Osteoblast (primary cell): ENCODE measurements at regions not wholly inside any gene's neighbourhood (a gene's known extent, or its start where the extent isn't known, plus 50 kb on each side); places are given as distances from the start of the nearest gene placed in this dataset.

Experiments
- DNase-seq: peaks from one replicate; pipeline ENCODE4 v3.0.0; 2011; ENCODE audit warnings: low spot score, mixed read lengths; ENCODE audit not compliant: insufficient read length; ENCODE audit errors: missing footprints
- H2AFZ ChIP-seq: 2 replicates; pipeline ENCODE4 v1.6.0; 2011; ENCODE audit warnings: mild to moderate bottlenecking, low read length
- H3K27ac ChIP-seq: 2 replicates; pipeline ENCODE4 v1.5.1; 2011; ENCODE audit warnings: mild to moderate bottlenecking, low read depth, low read length, moderate library complexity
- H3K27me3 ChIP-seq: 2 replicates; pipeline ENCODE4 v1.6.0; 2012; ENCODE audit warnings: mild to moderate bottlenecking, control low read depth, inconsistent platforms, low read length, moderate library complexity; ENCODE audit not compliant: insufficient read depth
- H3K36me3 ChIP-seq: 2 replicates; pipeline ENCODE4 v1.5.1; 2011; ENCODE audit warnings: mild to moderate bottlenecking, low read length, control low read depth, moderate library complexity; ENCODE audit not compliant: insufficient read depth
- H3K4me1 ChIP-seq: 2 replicates; pipeline ENCODE4 v1.5.1; 2011; ENCODE audit warnings: mild to moderate bottlenecking, low read length, control low read depth, moderate library complexity; ENCODE audit not compliant: insufficient read depth
- H3K4me2 ChIP-seq: 2 replicates; pipeline ENCODE4 v1.6.0; 2011; ENCODE audit warnings: mild to moderate bottlenecking, low read length; ENCODE audit not compliant: insufficient read depth
- H3K4me3 ChIP-seq: fragments of 200-600 bp; sonication (generic); 3 replicates; pipeline ENCODE4 v1.5.1; 2012; ENCODE audit warnings: mild to moderate bottlenecking, low read length, inconsistent platforms; ENCODE audit not compliant: insufficient read depth
- H3K79me2 ChIP-seq: 2 replicates; pipeline ENCODE4 v1.6.0; 2012; ENCODE audit warnings: mild to moderate bottlenecking, low read length, control low read depth, inconsistent platforms; ENCODE audit not compliant: insufficient read depth
- H3K9me3 ChIP-seq: 2 replicates; pipeline ENCODE4 v1.5.1; 2011; ENCODE audit warnings: low read depth, low read length, control low read depth
- H4K20me1 ChIP-seq: 2 replicates; pipeline ENCODE4 v1.6.0; 2012; ENCODE audit warnings: mild to moderate bottlenecking, low read length, control low read depth; ENCODE audit not compliant: insufficient read depth
- TF ChIP-seq, protein P1 (sequence below): IDR thresholded peaks from 2 replicates; pipeline ENCODE4 v1.5.1; 2011; ENCODE audit warnings: mild to moderate bottlenecking, low read depth, low read length, moderate library complexity; ENCODE audit errors: extremely low read depth

DNA sequence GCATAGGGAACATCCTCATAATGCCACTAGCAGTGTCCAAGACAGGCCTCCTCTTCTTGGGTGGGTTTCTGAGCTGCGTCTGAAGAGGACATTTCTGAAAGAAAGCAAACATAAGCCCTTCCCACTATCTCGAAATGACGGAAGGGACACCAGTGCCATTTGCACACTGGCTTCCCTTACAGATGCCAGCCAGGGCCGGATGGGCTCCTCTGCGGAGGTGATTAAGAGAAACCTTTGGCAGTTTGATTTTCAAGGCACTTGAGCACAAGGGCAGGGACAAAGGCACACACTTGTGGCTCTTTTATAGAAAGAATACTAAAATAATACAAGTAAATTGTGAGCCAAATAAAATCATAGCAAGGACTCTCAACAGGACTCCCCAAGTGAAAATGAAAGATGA lies 106.6 kb upstream of the CELF2 start:
- Histone ChIP-seq H3K9me3 (no peaks in the 10 kb centered on the region), H3K27me3 (no peaks in the 10 kb centered on the region), H3K4me3 (peak overlapping the region; percentile 63), H3K27ac (peak overlapping the region; percentile 75), H3K79me2 (no peaks in the 10 kb centered on the region), H3K4me1 (peaks cover 10% of the 10 kb centered on the region), H3K4me2 (peak overlapping the region; percentile 80), H4K20me1 (no peaks in the 10 kb centered on the region), H3K36me3 (no peaks in the 10 kb centered on the region), H2AFZ (peak overlapping the region; percentile 82)
- TF ChIP-seq, protein P1, sequence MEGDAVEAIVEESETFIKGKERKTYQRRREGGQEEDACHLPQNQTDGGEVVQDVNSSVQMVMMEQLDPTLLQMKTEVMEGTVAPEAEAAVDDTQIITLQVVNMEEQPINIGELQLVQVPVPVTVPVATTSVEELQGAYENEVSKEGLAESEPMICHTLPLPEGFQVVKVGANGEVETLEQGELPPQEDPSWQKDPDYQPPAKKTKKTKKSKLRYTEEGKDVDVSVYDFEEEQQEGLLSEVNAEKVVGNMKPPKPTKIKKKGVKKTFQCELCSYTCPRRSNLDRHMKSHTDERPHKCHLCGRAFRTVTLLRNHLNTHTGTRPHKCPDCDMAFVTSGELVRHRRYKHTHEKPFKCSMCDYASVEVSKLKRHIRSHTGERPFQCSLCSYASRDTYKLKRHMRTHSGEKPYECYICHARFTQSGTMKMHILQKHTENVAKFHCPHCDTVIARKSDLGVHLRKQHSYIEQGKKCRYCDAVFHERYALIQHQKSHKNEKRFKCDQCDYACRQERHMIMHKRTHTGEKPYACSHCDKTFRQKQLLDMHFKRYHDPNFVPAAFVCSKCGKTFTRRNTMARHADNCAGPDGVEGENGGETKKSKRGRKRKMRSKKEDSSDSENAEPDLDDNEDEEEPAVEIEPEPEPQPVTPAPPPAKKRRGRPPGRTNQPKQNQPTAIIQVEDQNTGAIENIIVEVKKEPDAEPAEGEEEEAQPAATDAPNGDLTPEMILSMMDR, result no peak
- no peak for DNase-seq

DNA sequence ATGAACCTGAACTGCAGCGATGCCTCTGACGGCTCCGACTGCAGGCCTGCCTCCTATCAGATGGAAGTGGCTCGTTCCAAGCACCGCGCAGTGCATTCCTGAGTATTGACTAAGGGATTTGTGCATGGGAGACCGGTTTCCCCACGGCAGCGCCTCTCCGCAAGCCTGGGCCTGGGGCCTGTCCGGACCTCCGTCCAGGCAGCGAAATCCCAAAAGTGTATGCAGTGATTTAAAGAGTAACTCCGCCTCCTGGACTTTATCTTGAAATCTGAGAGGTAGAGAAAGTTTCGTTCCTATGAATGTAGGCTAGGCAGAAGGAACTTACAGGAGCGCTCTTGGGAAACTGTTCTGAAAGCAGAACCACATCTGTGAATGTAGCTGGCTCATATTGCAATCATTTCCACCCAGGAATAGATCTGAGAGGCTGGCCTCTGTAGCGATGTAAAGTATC lies 106.2 kb upstream of the CELF2 start:
- TF ChIP-seq, protein P1, result no peak
- Histone ChIP-seq H3K36me3 (no peaks in the 10 kb centered on the region), H3K27me3 (no peaks in the 10 kb centered on the region), H3K27ac (peak overlapping the region; percentile 75), H3K4me3 (peak overlapping the region; percentile 63), H3K4me2 (peak overlapping the region; percentile 80), H3K79me2 (no peaks in the 10 kb centered on the region), H2AFZ (peak overlapping the region; percentile 82), H3K4me1 (peaks cover 10% of the 10 kb centered on the region), H3K9me3 (no peaks in the 10 kb centered on the region), H4K20me1 (no peaks in the 10 kb centered on the region)
- peak; percentile 89 for DNase-seq

DNA sequence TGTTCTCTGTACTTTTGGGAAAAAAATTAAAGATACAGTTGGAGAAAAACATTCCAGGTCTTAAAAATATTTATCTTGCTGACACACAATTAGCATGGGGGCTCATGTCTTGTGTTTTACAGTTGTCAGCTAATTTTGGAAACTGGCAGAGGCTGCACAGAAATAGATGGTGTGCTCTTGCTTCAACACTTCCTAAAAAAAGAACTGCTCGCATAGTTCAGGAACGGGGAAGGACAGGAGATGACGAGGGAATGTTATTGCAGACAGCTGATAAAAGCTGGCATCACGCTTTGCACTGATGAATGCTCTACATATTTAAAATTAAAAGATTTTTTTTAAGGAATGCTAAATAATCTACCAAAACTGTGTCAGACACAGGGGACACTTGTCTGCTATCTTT lies 103.5 kb upstream of the CELF2 start:
- no peaks in the 10 kb centered on the region for H3K9me3 ChIP-seq
- H3K4me2 ChIP-seq, result no peak overlapping the region
- H4K20me1 ChIP-seq, result no peaks in the 10 kb centered on the region
- peaks cover 10% of the 10 kb centered on the region for H3K4me1 ChIP-seq
- no peak overlapping the region for H3K4me3 ChIP-seq
- no peaks in the 10 kb centered on the region for H3K36me3 ChIP-seq
- H3K79me2 ChIP-seq, result no peaks in the 10 kb centered on the region
- no peak for DNase-seq
- no peak overlapping the region for H2AFZ ChIP-seq
- H3K27me3 ChIP-seq, result no peaks in the 10 kb centered on the region
- TF ChIP-seq, protein P1, result no peak
- no peak overlapping the region for H3K27ac ChIP-seq

DNA sequence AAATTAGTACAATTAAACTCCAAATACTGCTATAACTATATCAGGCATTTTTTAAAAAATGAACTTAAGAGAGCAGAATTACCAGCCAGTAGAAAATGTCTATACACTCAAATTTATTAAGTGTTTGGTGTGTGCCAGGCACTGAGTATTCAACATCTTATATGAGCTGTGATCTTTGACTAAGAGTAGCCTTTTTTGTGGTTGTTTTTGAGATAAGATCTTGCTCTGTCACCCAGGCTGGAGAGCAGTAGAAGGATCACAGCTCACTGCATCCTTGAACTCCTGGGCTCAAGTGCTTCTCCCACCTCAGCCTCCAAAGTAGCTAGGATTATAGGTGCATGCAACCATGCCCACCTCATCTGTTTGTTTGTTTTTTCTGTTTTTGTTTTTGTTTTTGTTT lies 102.5 kb upstream of the CELF2 start:
- no peak overlapping the region for H2AFZ ChIP-seq
- no peak overlapping the region for H3K4me2 ChIP-seq
- H3K36me3 ChIP-seq, result no peaks in the 10 kb centered on the region
- H3K4me3 ChIP-seq, result no peak overlapping the region
- H3K9me3 ChIP-seq, result no peaks in the 10 kb centered on the region
- TF ChIP-seq, protein P1, result no peak
- no peaks in the 10 kb centered on the region for H4K20me1 ChIP-seq
- H3K27me3 ChIP-seq, result no peaks in the 10 kb centered on the region
- peaks cover 10% of the 10 kb centered on the region for H3K4me1 ChIP-seq
- no peak for DNase-seq
- H3K27ac ChIP-seq, result no peak overlapping the region
- H3K79me2 ChIP-seq, result no peaks in the 10 kb centered on the region
